PC-9 (cell line): ENCODE measurements at regions not wholly inside any gene's neighbourhood (a gene's known extent, or its start where the extent isn't known, plus 50 kb on each side); places are given as distances from the start of the nearest gene placed in this dataset.

ENCODE experiments used
- CTCF ChIP-seq: fragments of 200-600 bp; sonication (generic); conservative IDR thresholded peaks from 2 replicates; pipeline ENCODE4 v1.6.1; 2017; ENCODE audit warnings: mixed run types, antibody characterized with exemption, mild to moderate bottlenecking, moderate library complexity
- EZH2 ChIP-seq: fragments of 200-600 bp; sonication (generic); IDR thresholded peaks from 2 replicates; pipeline ENCODE4 v1.8.0; 2017; ENCODE audit warnings: antibody characterized with exemption, low read depth

GRCh38 chr17:72299100-72299499 lies 178.3 kb downstream of the SOX9 start:
- no peak for TF ChIP-seq CTCF
- TF ChIP-seq EZH2, result no peak
